ENCODE measurements at regions not wholly inside any gene's neighbourhood (a gene's known extent, or its start where the extent isn't known, plus 50 kb on each side); places are given as distances from the start of the nearest gene placed in this dataset.
"Not testable (repeated sequence)": the region's sequence is repeated elsewhere in the genome, so short reads cannot be mapped to it uniquely, and the experiment has no call there.

- not testable (repeated sequence) for TF ChIP-seq CTCF (IDR thresholded peaks at IDR 0.05); ZFX (IDR thresholded peaks at IDR 0.05; ENCODE audit: borderline replicate concordance)
These were observed 50.1 kb upstream of the TUBA3E start for GRCh38 chr2:130248355-130248754.

All from 22Rv1 (cell line).